ENCODE measurements at regions not wholly inside any gene's neighbourhood (a gene's known extent, or its start where the extent isn't known, plus 50 kb on each side); places are given as distances from the start of the nearest gene placed in this dataset.

- Histone ChIP-seq H3K9me3 (no peaks in the 10 kb centered on the region), H3K27me3 (no peaks in the 10 kb centered on the region), H3K36me3 (no peaks in the 10 kb centered on the region), H3K27ac (no peak overlapping the region), H3K4me3 (no peak overlapping the region), H3K4me1 (no peaks in the 10 kb centered on the region)
- ATAC-seq (no peak), DNase-seq (no peak)
- 56 to 69% (median 62%) methylated on average over 7 of the region's 7 CpGs for WGBS, 4 donors
- intact Hi-C loops (cut with DNase I): no loop called here
- TF ChIP-seq CTCF (IDR thresholded peaks at IDR 0.05): no peak
- TF ChIP-seq POLR2A (IDR thresholded peaks at IDR 0.05): no peak
Measured at GRCh38 chr6:51429017-51429712, 610.5 kb downstream of the TFAP2B start.

- no peak for ATAC-seq
- TF ChIP-seq CTCF (IDR thresholded peaks at IDR 0.05): no peak
- no peak for TF ChIP-seq POLR2A (IDR thresholded peaks at IDR 0.05)
- intact Hi-C loops (cut with DNase I): no loop called here
- Histone ChIP-seq H3K9me3 (no peaks in the 10 kb centered on the region), H3K4me1 (no peaks in the 10 kb centered on the region), H3K27ac (no peak overlapping the region), H3K4me3 (no peak overlapping the region), H3K36me3 (no peaks in the 10 kb centered on the region), H3K27me3 (no peaks in the 10 kb centered on the region)
- no peak for DNase-seq
- 71 to 85% (median 79%) methylated on average over 2 of the region's 2 CpGs for WGBS, 4 donors
Measured at GRCh38 chr6:51430589-51430988, 611.9 kb downstream of the TFAP2B start.

GRCh38 chr6:51432481-51432880, 613.8 kb downstream of the TFAP2B start:
- intact Hi-C loops (cut with DNase I): no loop called here
- ATAC-seq: no peak
- H3K4me3 ChIP-seq: no peak overlapping the region
- H3K27ac ChIP-seq: no peak overlapping the region
- H3K36me3 ChIP-seq: no peaks in the 10 kb centered on the region
- no peaks in the 10 kb centered on the region for H3K9me3 ChIP-seq
- DNase-seq: no peak
- no peak for TF ChIP-seq CTCF (IDR thresholded peaks at IDR 0.05)
- TF ChIP-seq POLR2A (IDR thresholded peaks at IDR 0.05): no peak
- WGBS, 4 donors: 69 to 75% (median 72%) methylated on average over 3 of the region's 3 CpGs
- no peaks in the 10 kb centered on the region for H3K4me1 ChIP-seq
- no peaks in the 10 kb centered on the region for H3K27me3 ChIP-seq

DNA sequence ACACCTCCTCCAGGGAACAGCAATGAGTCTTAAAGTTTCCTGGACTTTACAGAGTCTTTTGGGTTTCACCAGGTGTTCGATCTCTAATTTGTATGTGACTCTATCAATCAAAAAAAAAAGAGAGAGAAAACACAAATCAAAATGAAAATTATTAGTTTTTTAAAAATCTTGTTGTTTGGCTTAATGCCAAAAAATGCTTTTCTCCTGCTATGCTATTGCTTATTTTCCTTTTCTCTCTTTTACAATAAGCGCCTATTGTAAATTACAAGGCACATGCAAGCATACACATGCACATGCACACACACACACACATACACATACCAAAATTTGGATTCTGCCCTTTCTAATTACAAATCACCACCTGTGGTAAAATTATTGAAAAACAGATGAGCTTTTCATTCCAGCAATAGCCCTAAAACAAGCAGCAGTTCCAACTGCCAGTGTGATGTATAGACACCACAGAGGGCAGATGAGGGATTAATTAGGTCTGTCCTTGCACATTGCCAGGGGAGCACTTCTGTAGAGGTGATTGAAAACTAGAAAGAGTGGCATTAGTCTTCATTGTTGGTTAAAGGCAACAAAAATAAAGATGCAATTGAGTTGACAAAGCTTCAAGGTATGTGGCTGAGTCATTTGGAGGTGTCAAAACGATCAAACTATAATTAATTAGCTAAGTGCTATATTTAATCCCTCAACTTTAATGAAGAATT, 631.7 kb downstream of the TFAP2B start:
- ATAC-seq: no peak
- 71 to 81% (median 74%) methylated on average over 3 of the region's 3 CpGs for WGBS, 4 donors
- intact Hi-C loops (cut with DNase I): no loop called here

More for the DNA sequence above, 631.7 kb downstream of the TFAP2B start:
- no peak overlapping the region for H3K27ac ChIP-seq
- H3K27me3 ChIP-seq: no peaks in the 10 kb centered on the region
- no peaks in the 10 kb centered on the region for H3K9me3 ChIP-seq
- DNase-seq: no peak
- TF ChIP-seq POLR2A (IDR thresholded peaks at IDR 0.05): no peak
- no peak for TF ChIP-seq CTCF (IDR thresholded peaks at IDR 0.05)
- no peaks in the 10 kb centered on the region for H3K36me3 ChIP-seq
- H3K4me1 ChIP-seq: no peaks in the 10 kb centered on the region
- no peak overlapping the region for H3K4me3 ChIP-seq

Data from heart left ventricle (tissue), 16 donors.